Astrocyte (in vitro differentiated cells and primary cell): ENCODE measurements at regions not wholly inside any gene's neighbourhood (a gene's known extent, or its start where the extent isn't known, plus 50 kb on each side); places are given as distances from the start of the nearest gene placed in this dataset.

Experiments used
- EZH2 ChIP-seq: IDR thresholded peaks from 2 replicates; pipeline ENCODE4 v1.6.1; 2012; ENCODE audit warnings: mild to moderate bottlenecking, low read length, inconsistent platforms; ENCODE audit not compliant: insufficient read depth
- TF ChIP-seq, protein P1 (sequence below): IDR thresholded peaks from 2 replicates; pipeline ENCODE4 v1.5.1; 2011; ENCODE audit warnings: low read depth, mild to moderate bottlenecking, inconsistent platforms, low read length, moderate library complexity; ENCODE audit not compliant: insufficient read depth

DNA sequence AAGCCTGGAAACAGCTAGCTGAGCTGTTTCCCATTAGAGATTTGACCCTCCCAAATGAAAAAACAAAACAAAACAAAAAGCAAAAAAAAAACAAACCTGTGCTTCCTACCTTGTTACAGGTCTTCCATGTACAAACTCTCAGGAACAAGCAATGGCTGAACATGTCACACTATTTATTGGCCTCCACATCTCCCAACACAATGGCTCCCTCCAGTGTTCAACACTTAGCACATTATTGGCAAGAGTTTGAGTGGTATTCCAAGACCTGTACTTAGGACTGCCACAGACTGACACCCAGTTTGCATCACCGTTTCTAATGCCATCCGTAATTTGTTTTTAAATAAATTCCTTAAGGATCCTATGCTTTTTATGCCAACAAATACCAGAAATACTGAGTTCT lies 195.0 kb upstream of the OLFM3 start:
- TF ChIP-seq, protein P1, sequence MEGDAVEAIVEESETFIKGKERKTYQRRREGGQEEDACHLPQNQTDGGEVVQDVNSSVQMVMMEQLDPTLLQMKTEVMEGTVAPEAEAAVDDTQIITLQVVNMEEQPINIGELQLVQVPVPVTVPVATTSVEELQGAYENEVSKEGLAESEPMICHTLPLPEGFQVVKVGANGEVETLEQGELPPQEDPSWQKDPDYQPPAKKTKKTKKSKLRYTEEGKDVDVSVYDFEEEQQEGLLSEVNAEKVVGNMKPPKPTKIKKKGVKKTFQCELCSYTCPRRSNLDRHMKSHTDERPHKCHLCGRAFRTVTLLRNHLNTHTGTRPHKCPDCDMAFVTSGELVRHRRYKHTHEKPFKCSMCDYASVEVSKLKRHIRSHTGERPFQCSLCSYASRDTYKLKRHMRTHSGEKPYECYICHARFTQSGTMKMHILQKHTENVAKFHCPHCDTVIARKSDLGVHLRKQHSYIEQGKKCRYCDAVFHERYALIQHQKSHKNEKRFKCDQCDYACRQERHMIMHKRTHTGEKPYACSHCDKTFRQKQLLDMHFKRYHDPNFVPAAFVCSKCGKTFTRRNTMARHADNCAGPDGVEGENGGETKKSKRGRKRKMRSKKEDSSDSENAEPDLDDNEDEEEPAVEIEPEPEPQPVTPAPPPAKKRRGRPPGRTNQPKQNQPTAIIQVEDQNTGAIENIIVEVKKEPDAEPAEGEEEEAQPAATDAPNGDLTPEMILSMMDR, result peak; percentile 33
- no peak for TF ChIP-seq EZH2
